HG03457 (cell line): ENCODE measurements at regions not wholly inside any gene's neighbourhood (a gene's known extent, or its start where the extent isn't known, plus 50 kb on each side); places are given as distances from the start of the nearest gene placed in this dataset.

Experiments
- ATAC-seq: cut with Tn5 transposase; IDR thresholded peaks from one replicate; pipeline ENCODE4 v1.9.1; 2021; ENCODE audit warnings: moderate number of reproducible peaks; ENCODE audit not compliant: unreplicated experiment

DNA sequence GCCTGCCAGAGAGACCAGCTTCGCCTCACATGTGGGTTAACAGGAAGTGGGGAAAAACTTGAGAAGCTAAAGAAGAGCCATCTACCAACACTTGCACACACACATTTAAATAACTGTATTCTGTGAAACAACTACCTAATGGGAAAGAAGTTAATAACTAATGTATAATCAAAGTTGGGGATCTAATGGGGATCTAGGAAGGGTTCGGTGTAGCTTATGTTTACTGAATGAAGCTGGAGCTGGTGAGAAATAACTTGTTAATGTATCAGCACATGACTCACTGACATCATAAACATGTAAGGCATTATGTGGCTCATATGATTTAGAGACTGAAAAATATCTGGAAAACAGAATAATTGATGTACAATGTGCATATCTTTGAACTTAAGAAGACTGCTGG is 421.3 kb upstream of the NXPH2 start:
- ATAC-seq, result no peak

DNA sequence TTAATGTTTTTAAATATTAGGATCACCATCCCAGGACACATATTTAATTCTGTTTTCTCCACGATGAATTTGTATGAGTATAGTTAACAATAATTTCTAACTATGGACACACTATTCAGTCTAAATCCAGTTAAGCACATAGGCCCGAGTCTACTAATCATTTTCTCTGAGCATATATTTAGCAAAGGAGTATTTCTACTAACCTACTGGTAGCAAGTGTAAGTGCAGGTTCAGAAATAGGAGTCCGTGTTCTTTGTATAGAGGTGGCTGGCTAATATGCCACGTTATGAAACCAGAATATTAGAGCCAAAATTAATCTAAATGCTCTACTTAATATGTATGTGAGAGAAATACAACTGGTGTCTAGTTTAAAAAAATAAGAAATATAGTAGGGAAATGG is 416.6 kb upstream of the NXPH2 start:
- no peak for ATAC-seq

DNA sequence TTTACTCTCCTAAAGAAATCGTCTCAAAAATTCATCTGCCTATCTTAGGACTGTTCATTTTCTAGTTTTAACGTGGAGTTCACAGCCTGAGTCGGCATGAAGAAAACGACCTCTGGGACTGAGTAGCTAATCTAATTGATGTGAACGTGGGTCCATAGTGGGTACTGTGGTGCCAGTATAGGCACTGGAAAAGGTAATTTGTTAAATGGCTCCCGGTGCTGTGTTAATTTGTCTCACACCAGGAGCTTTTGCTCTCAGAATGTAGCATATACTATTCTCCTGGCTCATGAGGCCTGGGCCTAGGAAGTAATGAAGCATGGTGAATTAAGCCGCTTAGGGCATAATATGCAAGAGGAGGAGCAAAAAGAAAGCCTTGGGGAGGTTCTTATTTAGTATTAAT is 414.4 kb upstream of the NXPH2 start:
- no peak for ATAC-seq

DNA sequence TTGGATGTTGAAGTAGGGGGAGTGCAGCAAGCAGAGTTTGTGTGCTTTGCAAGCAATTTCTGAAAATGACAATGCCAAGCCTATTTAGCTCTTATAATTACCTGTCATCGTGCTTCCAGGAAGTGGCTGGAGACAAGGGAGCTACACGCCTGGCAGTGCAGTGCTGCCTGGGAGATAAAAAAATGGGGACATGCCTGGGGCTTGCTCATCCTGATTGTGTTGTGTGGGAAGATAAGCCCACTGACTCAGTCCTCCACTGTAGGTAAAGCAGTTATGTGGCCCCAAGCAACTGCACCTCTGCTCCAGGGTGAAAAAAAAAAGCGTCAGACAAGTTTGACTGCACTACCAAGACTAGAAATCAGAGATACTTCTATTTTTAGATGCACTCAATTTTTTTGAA is 396.9 kb upstream of the NXPH2 start:
- no peak for ATAC-seq

DNA sequence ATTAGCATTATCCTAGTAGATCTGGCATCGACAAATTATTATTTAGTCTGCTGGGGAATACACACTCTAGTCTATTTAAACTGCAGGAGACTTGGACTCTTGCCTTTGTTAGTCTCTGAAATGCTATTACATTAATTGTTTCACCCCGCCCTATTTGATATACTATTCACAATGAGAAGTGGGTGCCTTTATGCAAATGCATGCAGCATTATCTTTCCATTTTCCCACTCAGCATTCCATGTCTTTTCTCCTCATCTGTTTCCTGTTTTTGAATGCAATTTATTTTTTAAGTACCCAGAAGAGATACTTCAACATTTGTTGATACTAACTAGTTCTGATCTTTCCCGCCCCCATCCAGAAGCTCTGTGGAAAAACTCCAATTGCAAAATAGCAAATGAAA is 395.3 kb upstream of the NXPH2 start:
- ATAC-seq, result no peak

DNA sequence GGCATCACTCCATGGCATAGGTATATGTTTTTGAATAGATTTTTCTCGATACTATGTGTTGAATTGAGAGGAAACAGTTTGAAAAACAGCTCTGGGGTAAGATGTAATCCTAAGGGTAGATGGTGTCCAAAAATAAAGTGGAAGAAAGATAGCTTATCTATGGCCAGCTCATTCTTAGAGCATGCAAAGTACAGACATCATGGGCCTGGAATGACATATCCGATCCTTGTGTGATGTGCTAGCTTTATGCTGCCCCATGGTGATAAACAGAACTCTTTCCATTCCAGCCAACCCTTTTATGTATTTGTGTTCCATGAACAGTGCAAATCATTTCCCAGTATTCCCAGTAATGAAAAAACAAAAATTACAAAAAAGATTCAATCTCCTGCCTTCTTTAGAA is 390.2 kb upstream of the NXPH2 start:
- ATAC-seq, result no peak

DNA sequence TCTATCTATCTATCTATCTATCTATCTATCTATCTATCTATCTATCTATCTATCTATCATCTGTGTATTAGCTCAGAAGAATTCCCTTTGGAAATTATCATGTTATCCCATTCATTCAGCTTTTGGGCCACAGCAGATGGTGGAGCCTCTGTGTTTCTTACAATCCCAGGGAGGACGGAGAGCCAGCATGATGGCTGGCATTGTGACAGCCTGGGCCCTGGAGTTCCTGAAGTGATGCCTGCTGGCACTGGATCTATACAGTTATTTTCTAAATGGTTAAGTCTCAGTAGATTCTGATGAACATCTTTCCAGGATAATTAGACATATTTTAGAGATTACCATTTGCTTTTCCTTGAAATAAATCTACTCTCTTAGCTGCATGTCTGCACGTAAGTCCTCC is 385.4 kb upstream of the NXPH2 start:
- no peak for ATAC-seq

DNA sequence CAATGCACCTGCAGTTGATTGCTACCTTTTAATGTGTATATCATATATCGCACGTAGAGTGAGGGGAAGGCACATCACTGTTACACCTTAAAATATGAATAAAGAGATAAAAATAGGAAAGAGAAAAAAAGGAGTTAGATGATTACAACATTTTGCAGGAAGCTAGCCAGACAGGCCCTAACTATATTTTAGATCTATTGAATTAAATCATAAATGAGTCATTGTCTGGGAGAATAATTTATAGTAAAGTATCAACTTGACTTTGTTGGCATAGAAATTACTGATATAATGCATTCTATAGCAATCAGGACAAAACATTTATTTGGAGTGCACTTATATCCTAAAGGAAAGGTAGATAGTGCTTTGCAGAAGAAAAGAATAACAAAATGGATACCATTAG is 384.9 kb upstream of the NXPH2 start:
- no peak for ATAC-seq

DNA sequence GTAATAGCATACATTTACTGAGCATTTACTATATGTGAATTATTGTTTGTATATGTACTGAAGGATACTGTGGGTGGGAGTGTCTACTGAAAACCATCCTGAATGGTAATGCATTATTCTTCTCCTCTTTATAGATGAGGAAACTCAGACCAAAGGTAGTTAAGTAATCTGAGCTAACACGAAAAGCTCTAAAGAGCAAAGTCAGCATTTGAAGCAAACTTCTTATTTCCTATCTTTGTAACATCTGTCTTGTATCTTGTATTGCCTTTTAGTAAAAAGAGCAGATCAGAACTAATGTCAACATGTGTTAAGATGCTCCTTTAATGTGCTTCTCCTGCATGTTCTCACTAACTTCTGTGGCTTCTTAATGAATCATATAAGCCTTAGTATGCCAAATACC is 382.8 kb upstream of the NXPH2 start:
- ATAC-seq, result no peak

DNA sequence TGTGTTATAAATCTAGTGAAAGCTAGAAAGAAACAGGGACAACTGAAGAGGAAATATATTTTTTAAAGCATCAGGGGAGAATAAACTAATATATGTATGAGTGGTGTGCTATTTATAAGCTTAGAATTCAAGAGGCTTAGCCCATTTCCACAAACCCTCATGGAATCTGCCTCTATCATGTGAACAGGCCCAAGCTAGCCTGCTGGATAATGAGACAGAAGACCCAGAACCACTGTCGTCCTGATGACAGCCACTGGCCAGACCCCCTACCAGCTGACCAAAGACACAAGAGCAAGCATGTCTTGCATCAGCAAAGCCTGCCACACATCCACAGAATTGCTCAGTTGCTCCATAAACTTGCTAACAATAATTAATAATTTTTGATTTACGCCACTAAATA is 382.3 kb upstream of the NXPH2 start:
- ATAC-seq, result no peak

DNA sequence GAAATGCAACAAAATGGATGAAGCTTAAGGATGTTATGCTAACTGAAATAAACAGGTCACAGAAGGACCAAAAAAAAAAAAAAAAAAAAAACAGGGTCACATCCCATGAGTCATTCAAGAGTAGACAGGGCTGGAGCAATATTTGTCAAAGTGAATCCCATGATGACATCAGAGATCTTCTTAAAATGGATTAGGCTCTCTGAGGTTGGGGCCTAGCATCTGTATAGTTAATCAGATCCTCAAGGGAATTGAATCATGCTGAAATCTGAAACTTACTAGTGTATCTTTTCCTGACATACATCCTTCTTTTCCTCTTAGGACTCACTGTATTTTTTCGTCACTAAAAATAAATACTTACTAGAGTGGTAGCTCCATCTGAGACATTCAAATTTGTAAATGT is 380.6 kb upstream of the NXPH2 start:
- no peak for ATAC-seq

DNA sequence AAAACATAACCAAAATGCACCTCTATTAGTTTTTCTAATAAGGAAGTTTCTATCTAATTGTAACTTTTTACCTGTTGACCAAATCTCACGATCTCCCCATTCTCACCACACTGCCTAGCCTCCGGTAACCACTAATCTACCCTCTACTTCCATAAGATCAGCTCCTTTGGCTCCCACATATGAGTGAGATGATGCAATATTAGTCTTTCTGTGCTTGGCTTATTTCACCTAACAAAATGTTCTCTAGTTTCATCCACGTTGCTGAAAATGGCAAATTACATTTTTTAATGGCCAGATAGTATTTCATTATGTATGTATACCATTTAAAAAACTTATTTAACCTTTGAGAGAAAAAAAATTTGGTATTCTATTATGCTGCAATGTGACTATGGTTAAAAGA is 379.0 kb upstream of the NXPH2 start:
- no peak for ATAC-seq

DNA sequence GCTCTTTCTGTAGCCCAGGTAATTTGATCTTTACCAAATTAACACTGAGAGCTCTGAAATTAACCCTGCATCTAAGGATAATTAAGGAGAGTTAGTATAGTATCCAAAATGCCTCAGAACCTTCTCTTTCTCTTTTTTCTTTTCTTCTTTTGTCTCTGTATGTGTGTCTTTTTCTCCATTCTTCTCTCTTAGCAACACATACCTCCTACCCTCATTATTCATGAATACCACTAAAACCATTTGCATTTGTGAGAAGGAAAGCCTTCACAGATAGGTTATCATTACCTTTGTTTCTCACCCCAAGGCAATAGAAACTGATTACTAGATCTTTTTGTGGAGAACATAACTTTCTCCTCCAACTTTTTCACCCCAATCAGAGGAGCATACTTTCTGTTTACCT is 376.5 kb upstream of the NXPH2 start:
- ATAC-seq, result no peak

DNA sequence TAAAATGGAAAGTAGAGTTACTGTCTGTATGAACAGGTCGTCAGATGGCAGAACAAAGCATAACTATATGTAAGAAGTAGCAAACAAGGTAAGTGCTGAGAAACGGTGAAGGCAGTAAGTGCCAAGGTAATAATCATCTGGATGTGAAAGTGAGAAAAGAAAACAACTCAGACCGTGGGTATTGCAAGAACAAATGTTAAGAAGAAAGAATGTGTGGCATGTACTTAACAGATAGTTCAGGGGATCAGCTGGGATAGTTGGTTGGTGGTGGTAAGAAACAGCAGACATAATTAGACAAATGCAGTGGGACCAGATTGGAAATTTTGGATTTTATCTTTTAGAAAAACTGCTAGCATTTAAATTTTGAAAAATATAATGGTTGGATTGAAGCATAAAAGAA is 375.8 kb upstream of the NXPH2 start:
- ATAC-seq, result no peak

DNA sequence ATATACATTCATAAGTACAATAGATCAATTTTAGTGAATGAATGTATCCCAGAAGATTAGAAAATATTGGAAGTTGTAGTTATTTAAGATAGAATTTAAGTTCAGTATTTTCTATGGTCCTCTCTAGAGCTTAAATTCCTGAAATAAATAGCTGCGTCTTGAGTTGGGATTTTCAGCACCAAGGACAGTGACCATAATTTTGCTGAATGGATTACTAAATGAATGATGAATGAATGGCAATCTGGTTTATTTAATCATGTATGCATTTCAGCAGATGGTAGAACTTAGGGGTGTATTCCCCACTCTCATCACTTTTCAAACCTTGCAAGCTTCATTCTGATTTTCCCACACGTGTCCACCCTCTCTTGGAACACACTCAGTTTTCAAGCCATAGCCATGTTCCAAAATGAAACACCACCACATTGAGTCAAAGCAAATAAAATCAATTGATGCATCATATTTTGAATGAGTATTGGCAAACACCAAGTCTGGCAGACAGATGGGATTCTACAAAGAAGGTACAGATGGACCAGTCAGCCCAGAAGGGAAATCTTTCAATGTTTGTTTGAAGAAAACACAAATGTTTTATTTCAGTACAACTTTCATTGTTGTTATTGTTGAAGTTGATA is 362.2 kb upstream of the NXPH2 start:
- ATAC-seq, result no peak

DNA sequence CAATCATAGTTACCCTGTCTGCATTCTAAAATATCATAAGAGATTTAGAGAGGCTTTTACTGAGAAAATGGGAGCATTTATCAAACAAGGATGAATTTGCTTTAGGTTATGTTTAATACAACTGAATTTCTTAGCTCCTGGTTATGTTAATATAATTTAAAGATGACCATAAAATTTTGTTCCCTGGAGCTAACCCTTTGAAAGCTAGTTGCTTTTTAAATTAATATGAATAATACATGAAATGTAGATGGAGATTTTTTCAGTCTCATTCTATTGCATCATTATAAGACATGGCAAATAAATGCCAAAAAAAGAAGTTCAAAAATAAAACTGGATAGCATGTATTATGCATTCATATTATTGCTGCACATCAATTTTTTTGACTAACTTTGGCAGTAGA is 344.1 kb upstream of the NXPH2 start:
- ATAC-seq, result no peak

DNA sequence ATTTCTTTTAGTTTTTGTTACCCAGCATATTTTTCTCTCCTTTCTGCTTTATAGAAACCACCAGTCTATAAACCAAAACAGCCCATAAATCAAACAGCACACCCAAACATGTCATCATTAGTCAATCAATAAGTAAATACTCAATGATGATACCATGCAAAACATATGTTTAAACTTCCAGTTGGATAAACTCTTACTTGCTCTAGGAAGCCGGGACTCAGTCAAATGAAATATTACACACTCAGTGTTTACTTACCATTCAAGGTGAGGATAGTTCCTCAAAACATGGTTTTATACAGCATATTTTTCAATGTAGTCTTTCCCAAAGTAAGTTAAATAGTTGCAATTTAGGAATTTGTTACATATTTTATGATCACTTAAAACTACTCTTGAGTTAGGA is 343.6 kb upstream of the NXPH2 start:
- no peak for ATAC-seq

DNA sequence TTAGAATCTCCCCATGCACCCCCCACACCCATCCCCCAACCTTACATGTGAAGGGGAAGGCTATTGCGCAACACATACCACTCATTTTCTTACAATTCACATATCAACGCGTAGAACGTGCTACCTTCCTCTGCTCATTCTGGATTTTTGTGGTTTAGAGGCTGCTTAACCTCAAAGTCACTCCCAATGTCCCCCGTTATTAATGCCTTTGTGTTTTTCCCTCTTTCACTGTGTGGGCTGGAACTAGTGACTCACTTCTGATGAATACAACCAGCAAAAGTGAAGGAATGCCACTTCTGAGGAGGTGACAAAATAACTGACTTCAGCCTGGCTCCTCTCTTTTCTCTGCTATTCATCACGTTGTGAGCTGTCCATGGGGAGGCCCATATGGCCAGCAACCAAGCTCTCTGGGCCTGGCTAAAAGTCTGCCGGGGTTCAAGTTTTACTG is 342.5 kb upstream of the NXPH2 start:
- ATAC-seq, result no peak

DNA sequence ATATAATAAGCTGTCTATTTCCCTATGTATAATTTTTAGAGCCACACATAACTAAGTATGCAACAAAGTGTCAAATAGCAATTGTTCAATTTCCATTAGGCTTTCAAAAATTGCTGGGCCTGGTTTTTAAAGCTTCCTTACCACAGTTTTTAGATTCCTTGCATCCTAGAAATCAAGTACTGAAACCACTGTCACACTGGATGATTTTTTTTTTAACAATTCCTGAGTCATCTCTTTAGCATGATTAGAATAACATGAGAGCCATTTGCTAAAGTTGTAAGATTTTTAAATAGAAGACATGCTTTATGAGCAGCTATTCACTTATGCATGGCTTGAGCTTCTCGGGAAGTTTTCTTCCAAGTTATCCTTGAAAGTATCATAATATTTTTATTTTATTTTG is 319.5 kb upstream of the NXPH2 start:
- ATAC-seq, result no peak

DNA sequence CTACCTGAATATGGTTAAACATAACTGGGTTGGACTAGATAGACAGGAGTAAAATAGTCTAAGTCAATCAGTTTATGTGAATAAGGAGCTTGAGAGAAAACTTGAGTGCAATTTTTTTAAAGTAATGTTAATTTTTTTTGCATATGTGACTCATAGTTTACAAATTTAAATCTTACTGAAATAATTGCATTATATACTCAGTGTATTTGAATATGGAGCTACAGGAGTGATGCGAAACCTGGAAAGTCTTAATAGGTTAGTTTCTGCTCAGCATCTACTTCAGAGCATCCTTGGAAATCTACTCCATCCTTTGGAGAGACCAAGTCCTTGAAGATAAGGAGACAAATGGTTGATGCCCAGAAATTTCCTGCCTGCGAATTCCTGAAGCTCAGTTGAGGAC is 318.8 kb upstream of the NXPH2 start:
- ATAC-seq, result no peak

DNA sequence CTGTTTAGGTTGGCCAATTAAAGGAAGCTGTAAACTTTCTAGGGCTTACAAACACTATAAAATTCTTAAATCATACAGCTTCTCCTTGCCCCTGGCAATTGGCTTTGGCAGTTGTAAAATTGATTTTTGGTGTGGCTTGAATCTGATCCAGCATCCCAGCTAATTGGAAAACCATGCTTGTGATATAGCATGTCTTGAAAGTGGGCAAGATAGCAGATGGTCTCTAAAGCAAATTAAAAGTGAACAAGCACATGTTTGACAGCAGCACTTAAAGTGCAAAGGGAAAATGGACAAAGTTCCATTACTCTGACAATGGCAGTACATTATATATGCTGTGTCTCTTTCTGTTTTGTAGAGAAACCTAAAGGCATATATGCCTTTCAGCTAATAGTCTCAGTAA is 302.9 kb upstream of the NXPH2 start:
- no peak for ATAC-seq

DNA sequence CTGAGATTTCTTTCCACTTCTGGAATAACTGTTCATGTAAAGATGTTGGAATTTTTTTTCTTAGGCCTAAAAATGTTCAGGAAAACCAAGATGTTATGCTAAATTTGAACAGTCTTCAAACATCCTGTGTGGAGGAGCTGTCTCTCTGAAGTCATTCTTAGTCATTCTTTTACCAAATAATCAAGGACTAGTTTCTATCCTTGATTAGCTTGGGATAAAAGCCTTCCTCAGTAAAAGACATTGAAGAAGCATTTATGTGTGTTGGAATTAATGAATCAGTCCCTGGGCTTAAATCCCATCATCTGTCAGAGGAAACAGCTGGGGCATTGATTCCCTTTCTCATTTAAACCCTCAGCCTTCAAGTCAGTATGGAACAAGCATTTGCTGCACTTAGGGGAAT is 300.1 kb upstream of the NXPH2 start:
- ATAC-seq, result no peak

DNA sequence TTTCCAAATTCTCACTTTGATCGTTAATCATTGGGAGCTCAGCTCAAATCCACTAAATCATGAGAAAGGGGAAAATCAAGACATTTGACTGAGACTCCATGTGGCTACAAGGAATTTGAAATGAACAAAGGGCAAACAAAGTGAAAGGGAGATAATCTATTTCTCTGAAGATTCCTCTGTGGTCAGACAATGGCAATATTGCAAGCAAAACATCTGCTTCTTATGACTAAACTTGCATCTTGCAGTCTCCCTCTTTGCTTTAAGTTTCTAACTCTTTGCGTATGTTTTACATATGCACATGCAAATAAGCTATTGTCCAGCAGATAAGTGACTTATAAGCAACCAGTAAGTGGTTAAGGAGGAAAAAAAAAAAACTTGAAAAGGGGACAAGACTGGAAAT is 299.1 kb upstream of the NXPH2 start:
- no peak for ATAC-seq

DNA sequence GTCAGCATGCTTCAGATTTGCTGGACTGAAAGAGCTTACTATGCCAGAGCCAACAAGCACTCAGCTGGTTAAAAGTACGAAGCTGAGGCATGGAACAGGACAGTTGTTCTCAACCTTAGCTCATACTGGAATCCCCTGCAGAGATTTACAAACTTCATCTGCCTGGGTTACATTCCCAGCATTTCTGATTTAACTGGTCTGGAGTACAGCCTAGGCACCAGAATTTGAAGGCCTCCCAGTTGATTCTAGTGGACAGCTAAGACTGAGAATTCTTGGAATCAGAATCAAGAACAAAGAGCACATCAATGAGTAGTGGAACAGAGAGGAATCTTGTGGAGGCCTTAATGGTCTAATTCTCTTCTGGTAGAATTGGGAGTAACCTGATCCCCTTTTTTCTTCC is 298.2 kb upstream of the NXPH2 start:
- ATAC-seq, result no peak
